Ishikawa (cell line): ENCODE measurements at regions not wholly inside any gene's neighbourhood (a gene's known extent, or its start where the extent isn't known, plus 50 kb on each side); places are given as distances from the start of the nearest gene placed in this dataset.

Source experiments
- CEBPB ChIP-seq: IDR thresholded peaks from 2 replicates; pipeline ENCODE4 v1.6.1; 2012
- CREB1 ChIP-seq: IDR thresholded peaks from 2 replicates; pipeline ENCODE4 v1.6.1; 2012; ENCODE audit warnings: low read depth
- EGR1 ChIP-seq: IDR thresholded peaks from 2 replicates; pipeline ENCODE4 v1.6.1; 2012
- EP300 ChIP-seq: IDR thresholded peaks from 2 replicates; pipeline ENCODE4 v1.6.1; 2012; ENCODE audit warnings: borderline replicate concordance
- FOXM1 ChIP-seq: IDR thresholded peaks from 2 replicates; pipeline ENCODE4 v1.6.1; 2012; ENCODE audit warnings: low read depth, borderline replicate concordance
- NFIC ChIP-seq: IDR thresholded peaks from 2 replicates; pipeline ENCODE4 v1.6.1; 2012
- RAD21 ChIP-seq: IDR thresholded peaks from 2 replicates; pipeline ENCODE4 v1.6.1; 2012; ENCODE audit warnings: low read depth
- TAF1 ChIP-seq: IDR thresholded peaks from 2 replicates; pipeline ENCODE4 v1.6.1; 2012; ENCODE audit warnings: low read depth, mild to moderate bottlenecking
- TCF12 ChIP-seq: IDR thresholded peaks from 2 replicates; pipeline ENCODE4 v1.6.1; 2012; ENCODE audit warnings: low read depth
- TEAD4 ChIP-seq: IDR thresholded peaks from 2 replicates; pipeline ENCODE4 v1.6.1; 2012
- YY1 ChIP-seq: IDR thresholded peaks from 2 replicates; pipeline ENCODE4 v1.6.1; 2012; ENCODE audit warnings: low read depth
- ZBTB7A ChIP-seq: IDR thresholded peaks from 2 replicates; pipeline ENCODE4 v1.6.1; 2012; ENCODE audit warnings: low read depth
- TF ChIP-seq, protein P1 (sequence below): IDR thresholded peaks from 2 replicates; pipeline ENCODE4 v1.6.1; 2012
- TF ChIP-seq, protein P2 (sequence below): IDR thresholded peaks from 2 replicates; pipeline ENCODE4 v1.6.1; 2012
- TF ChIP-seq, protein P3 (sequence below): IDR thresholded peaks from 2 replicates; pipeline ENCODE4 v1.6.1; 2012; ENCODE audit warnings: low read depth, mild to moderate bottlenecking

DNA sequence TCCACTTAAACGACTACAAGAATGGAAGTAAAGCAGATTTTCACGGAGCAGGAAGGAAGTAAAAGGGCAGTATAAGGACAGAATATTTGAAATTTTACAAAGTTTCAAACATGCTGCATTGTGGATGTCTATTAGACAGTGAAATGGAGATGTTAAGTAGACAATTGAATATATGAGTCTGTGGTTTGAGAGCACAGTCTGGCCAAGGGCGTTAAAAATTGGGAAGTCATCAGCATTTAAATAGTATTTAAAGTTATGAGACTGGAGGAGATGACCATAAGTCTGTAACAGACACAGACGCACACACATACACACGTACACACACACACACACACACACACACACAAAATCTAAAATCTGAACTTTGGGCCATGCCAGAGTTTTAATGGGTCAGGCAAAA lies 935.9 kb downstream of the EPHA3 start:
- TF ChIP-seq TEAD4 (no peak), CEBPB (no peak), FOXM1 (no peak), EP300 (no peak), CREB1 (no peak), TCF12 (no peak), YY1 (no peak), EGR1 (no peak), TAF1 (no peak), ZBTB7A (no peak), RAD21 (no peak), NFIC (no peak)
- TF ChIP-seq, protein P1, sequence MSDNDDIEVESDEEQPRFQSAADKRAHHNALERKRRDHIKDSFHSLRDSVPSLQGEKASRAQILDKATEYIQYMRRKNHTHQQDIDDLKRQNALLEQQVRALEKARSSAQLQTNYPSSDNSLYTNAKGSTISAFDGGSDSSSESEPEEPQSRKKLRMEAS, result no peak
- TF ChIP-seq, protein P2, sequence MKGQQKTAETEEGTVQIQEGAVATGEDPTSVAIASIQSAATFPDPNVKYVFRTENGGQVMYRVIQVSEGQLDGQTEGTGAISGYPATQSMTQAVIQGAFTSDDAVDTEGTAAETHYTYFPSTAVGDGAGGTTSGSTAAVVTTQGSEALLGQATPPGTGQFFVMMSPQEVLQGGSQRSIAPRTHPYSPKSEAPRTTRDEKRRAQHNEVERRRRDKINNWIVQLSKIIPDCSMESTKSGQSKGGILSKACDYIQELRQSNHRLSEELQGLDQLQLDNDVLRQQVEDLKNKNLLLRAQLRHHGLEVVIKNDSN, result no peak
- TF ChIP-seq, protein P3, sequence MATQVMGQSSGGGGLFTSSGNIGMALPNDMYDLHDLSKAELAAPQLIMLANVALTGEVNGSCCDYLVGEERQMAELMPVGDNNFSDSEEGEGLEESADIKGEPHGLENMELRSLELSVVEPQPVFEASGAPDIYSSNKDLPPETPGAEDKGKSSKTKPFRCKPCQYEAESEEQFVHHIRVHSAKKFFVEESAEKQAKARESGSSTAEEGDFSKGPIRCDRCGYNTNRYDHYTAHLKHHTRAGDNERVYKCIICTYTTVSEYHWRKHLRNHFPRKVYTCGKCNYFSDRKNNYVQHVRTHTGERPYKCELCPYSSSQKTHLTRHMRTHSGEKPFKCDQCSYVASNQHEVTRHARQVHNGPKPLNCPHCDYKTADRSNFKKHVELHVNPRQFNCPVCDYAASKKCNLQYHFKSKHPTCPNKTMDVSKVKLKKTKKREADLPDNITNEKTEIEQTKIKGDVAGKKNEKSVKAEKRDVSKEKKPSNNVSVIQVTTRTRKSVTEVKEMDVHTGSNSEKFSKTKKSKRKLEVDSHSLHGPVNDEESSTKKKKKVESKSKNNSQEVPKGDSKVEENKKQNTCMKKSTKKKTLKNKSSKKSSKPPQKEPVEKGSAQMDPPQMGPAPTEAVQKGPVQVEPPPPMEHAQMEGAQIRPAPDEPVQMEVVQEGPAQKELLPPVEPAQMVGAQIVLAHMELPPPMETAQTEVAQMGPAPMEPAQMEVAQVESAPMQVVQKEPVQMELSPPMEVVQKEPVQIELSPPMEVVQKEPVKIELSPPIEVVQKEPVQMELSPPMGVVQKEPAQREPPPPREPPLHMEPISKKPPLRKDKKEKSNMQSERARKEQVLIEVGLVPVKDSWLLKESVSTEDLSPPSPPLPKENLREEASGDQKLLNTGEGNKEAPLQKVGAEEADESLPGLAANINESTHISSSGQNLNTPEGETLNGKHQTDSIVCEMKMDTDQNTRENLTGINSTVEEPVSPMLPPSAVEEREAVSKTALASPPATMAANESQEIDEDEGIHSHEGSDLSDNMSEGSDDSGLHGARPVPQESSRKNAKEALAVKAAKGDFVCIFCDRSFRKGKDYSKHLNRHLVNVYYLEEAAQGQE, result no peak

DNA sequence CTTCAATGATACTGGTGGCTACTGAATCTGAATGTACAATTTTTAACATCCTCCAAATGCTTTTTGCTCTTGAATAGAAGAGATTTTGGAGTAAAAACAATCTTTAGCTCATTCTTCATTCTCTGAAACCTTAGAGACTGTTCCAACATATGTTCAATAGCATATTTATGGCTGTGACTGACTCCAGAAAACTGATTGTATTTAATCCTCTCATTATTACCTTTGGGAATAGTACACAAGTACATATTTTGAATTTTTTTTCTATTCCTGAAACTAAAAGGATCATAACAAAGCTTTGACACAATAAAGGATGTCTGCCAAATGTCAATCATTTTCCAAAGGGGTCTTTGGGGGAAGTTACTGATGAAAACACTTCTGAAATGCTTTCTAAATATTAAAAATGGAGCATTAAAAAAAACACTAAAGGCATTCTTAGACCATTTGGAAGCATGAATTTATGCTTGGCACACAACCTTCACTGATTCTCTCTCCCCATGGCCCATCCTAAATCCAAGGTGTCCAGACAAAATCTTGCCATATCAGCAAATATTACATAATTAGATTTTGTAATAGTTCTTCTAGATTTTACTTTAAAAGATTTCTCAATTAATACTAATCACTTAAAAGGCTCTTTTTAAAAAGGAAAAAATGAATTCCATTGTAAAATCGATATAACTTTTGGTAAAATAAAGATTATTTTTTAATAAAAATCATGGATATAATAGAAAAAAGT lies 936.8 kb downstream of the EPHA3 start:
- no peak for TF ChIP-seq TAF1
- no peak for TF ChIP-seq CEBPB
- TF ChIP-seq, protein P2, result no peak
- TF ChIP-seq CREB1, result no peak
- TF ChIP-seq NFIC, result no peak
- no peak for TF ChIP-seq EGR1
- TF ChIP-seq, protein P3, result no peak
- no peak for TF ChIP-seq ZBTB7A
- no peak for TF ChIP-seq RAD21
- TF ChIP-seq, protein P1, result no peak
- no peak for TF ChIP-seq TCF12
- TF ChIP-seq EP300, result no peak
- TF ChIP-seq TEAD4, result no peak
- no peak for TF ChIP-seq YY1
- TF ChIP-seq FOXM1, result no peak

DNA sequence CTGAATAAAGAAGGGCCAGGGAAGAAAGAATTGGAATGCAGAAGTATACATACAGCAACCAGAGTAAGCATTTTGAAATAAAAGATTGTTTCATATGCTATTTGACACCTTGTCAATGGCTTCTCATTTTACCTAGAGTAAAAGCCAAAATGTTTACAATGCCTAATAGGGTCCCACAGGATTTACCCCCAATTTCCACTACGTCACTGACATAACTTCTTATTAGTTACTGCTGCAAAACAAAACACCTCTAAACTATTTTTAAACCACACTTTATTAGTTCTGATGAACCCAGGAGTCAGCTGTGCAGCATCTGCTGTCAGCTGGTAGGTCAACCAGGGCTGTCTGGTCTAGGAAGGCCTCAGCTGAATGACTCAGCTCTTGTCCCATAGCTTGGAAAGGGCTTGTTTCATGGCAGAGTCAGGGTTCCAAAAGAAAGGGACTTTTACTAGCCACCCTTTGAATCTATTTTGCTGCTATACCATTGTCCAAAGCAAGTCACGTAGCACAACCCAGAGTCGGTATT lies 945.1 kb downstream of the EPHA3 start:
- no peak for TF ChIP-seq CEBPB
- TF ChIP-seq NFIC, result no peak
- no peak for TF ChIP-seq EP300
- TF ChIP-seq TCF12, result no peak
- no peak for TF ChIP-seq ZBTB7A
- no peak for TF ChIP-seq CREB1
- no peak for TF ChIP-seq RAD21

DNA sequence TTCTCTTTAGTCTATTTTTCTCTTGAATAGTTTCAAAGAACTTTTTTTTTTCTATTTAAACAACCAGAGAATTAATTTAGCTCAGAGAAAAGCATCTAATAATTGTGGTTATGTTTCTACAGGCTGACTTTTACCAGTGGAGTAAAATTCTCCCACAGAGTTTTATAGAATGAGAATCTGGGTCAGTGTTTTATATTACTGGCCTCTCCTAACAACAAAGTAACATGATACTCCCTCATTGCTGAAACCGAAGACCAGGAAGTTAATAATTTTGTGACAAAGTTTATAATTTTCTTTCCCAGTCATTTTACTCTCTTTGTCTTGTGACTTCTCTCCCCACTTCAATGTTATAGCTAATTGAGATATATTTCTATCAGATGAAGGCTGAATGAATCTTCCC lies 946.9 kb downstream of the EPHA3 start:
- TF ChIP-seq, protein P1, result no peak
- TF ChIP-seq ZBTB7A, result no peak
- no peak for TF ChIP-seq EGR1
- no peak for TF ChIP-seq YY1
- TF ChIP-seq TEAD4, result no peak
- no peak for TF ChIP-seq EP300
- no peak for TF ChIP-seq NFIC
- TF ChIP-seq CREB1, result no peak
- TF ChIP-seq FOXM1, result no peak
- no peak for TF ChIP-seq CEBPB
- TF ChIP-seq, protein P3, result no peak
- TF ChIP-seq, protein P2, result no peak
- TF ChIP-seq RAD21, result no peak
- TF ChIP-seq TAF1, result no peak
- TF ChIP-seq TCF12, result no peak
